NCI-H1436 (cell line): ENCODE measurements at regions not wholly inside any gene's neighbourhood (a gene's known extent, or its start where the extent isn't known, plus 50 kb on each side); places are given as distances from the start of the nearest gene placed in this dataset.
"Not testable (repeated sequence)": the region's sequence is repeated elsewhere in the genome, so short reads cannot be mapped to it uniquely, and the experiment has no call there.

ENCODE experiments used
- DNase-seq: peaks from one replicate; lab custom pipeline; 2025; lab: John Stamatoyannopoulos, UW

- not testable (repeated sequence) for DNase-seq
Measured at GRCh38 chr6:84821314-84821713, 56.9 kb upstream of the TBX18 start.

- DNase-seq: no peak
Measured at GRCh38 chr6:84816741-84817140, 52.3 kb upstream of the TBX18 start.

GRCh38 chr6:84815896-84816735 lies 51.7 kb upstream of the TBX18 start:
- no peak for DNase-seq
